Muscle of leg (tissue), 3 donors: ENCODE measurements at regions not wholly inside any gene's neighbourhood (a gene's known extent, or its start where the extent isn't known, plus 50 kb on each side); places are given as distances from the start of the nearest gene placed in this dataset.
"Not testable (repeated sequence)": the region's sequence is repeated elsewhere in the genome, so short reads cannot be mapped to it uniquely, and the experiment has no call there.

Source experiments
- DNase-seq: peaks from one replicate; pipeline ENCODE4 v3.0.0; 2013
- H3K27ac ChIP-seq: one replicate; pipeline ENCODE4 v1.5.1; 2013; ENCODE audit warnings: mild to moderate bottlenecking, low read length, control low read depth
- H3K27me3 ChIP-seq: one replicate; pipeline ENCODE4 v1.6.1; 2013; ENCODE audit warnings: low read length; ENCODE audit not compliant: control insufficient read depth, insufficient read depth
- H3K36me3 ChIP-seq: one replicate; pipeline ENCODE4 v1.6.1; 2013; ENCODE audit warnings: low read length; ENCODE audit not compliant: control insufficient read depth, insufficient read depth
- H3K4me1 ChIP-seq: one replicate; pipeline ENCODE4 v1.6.1; 2013; ENCODE audit warnings: low read length; ENCODE audit not compliant: control insufficient read depth, insufficient read depth
- H3K4me3 ChIP-seq: one replicate; pipeline ENCODE4 v1.5.1; 2013; ENCODE audit warnings: low read length, control low read depth
- H3K9me3 ChIP-seq: replicated peaks from 2 replicates; pipeline ENCODE4 v1.6.1; 2013; ENCODE audit warnings: low read depth, low read length; ENCODE audit not compliant: control insufficient read depth
- WGBS: methylation state at CpG from one replicate; pipeline ENCODE4 v1.1.5; 2013; ENCODE audit warnings: missing lambda C conversion rate; ENCODE audit not compliant: insufficient coverage; 5-methylcytosine and 5-hydroxymethylcytosine counted together

DNA sequence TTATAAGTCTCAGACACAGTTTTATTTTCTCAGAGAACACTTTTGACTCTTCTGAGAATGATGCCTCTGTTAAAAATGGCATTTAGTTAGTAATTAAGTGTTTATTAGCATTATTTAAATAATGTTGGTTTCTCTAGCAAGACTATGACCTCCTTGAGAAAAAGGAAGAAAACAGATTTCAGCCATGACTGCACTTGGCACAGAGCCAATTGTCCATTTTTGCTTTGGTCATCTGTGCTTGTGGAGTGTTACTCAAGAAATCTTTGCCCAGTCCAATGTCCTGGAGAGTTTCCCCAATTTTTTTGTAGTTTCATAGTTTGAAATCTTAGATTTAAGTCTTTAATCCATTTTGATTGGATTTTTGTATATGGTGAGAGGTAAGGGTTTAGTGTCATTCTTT lies 1229.4 kb upstream of the FAM98A start:
- no peak overlapping the region for H3K27ac ChIP-seq
- no peak for DNase-seq
- H3K4me3 ChIP-seq, result no peak overlapping the region
- no peaks in the 10 kb centered on the region for H3K9me3 ChIP-seq
- no peaks in the 10 kb centered on the region for H3K27me3 ChIP-seq
- no peaks in the 10 kb centered on the region for H3K4me1 ChIP-seq
- no peaks in the 10 kb centered on the region for H3K36me3 ChIP-seq

- DNase-seq, result no peak
- Histone ChIP-seq H3K36me3 (no peaks in the 10 kb centered on the region), H3K27ac (no peak overlapping the region), H3K27me3 (no peaks in the 10 kb centered on the region), H3K4me1 (no peaks in the 10 kb centered on the region), H3K4me3 (no peak overlapping the region), H3K9me3 (no peaks in the 10 kb centered on the region)
- no CpG with 5 or more reads among the region's 1 CpG for WGBS
Observed at GRCh38 chr2:34827398-34827797, 1228.3 kb upstream of the FAM98A start.

GRCh38 chr2:34825686-34826085 lies 1226.6 kb upstream of the FAM98A start:
- no peak for DNase-seq
- 60% methylated on average over 1 of the region's 4 CpGs for WGBS
- H3K4me1 ChIP-seq, result no peaks in the 10 kb centered on the region
- no peaks in the 10 kb centered on the region for H3K36me3 ChIP-seq
- no peak overlapping the region for H3K27ac ChIP-seq
- H3K27me3 ChIP-seq, result no peaks in the 10 kb centered on the region
- no peak overlapping the region for H3K4me3 ChIP-seq
- H3K9me3 ChIP-seq, result no peaks in the 10 kb centered on the region

DNA sequence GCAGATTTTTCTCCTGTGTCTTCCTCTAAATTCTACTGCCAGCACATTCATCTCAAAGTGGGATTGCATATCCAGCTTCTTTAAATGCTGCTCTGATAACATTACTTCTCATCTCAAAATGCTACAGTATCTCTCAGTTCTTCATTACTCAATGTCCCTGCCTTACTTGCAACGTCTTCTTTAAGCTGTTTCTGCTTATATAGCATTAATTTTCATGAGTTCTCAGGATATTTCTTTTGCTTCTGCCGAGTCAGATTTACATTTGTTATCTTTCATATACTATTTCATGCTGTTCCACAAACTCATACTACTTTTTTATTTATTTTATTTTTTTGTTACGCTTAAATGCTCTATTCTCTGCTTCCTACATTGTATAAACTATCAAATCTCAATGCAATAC lies 1223.5 kb upstream of the FAM98A start:
- Histone ChIP-seq H3K27me3 (no peaks in the 10 kb centered on the region), H3K4me3 (no peak overlapping the region), H3K4me1 (no peaks in the 10 kb centered on the region), H3K9me3 (no peaks in the 10 kb centered on the region), H3K27ac (no peak overlapping the region), H3K36me3 (no peaks in the 10 kb centered on the region)
- WGBS, result no CpG with 5 or more reads among the region's 3 CpGs
- DNase-seq, result no peak

GRCh38 chr2:34815052-34815741 lies 1216.1 kb upstream of the FAM98A start:
- H3K4me1 ChIP-seq, result no peaks in the 10 kb centered on the region
- H3K27me3 ChIP-seq, result no peaks in the 10 kb centered on the region
- H3K36me3 ChIP-seq, result no peaks in the 10 kb centered on the region
- H3K9me3 ChIP-seq, result no peaks in the 10 kb centered on the region
- H3K4me3 ChIP-seq, result no peak overlapping the region
- no peak overlapping the region for H3K27ac ChIP-seq
- DNase-seq, result no peak
- WGBS, result 100% methylated on average over 1 of the region's 4 CpGs

GRCh38 chr2:34810456-34810855 lies 1211.4 kb upstream of the FAM98A start:
- no peaks in the 10 kb centered on the region for H3K4me1 ChIP-seq
- no peaks in the 10 kb centered on the region for H3K36me3 ChIP-seq
- 33% methylated on average over 1 of the region's 2 CpGs for WGBS
- DNase-seq, result peak; percentile 16
- H3K4me3 ChIP-seq, result no peak overlapping the region
- H3K27me3 ChIP-seq, result no peaks in the 10 kb centered on the region
- no peaks in the 10 kb centered on the region for H3K9me3 ChIP-seq
- H3K27ac ChIP-seq, result no peak overlapping the region

DNA sequence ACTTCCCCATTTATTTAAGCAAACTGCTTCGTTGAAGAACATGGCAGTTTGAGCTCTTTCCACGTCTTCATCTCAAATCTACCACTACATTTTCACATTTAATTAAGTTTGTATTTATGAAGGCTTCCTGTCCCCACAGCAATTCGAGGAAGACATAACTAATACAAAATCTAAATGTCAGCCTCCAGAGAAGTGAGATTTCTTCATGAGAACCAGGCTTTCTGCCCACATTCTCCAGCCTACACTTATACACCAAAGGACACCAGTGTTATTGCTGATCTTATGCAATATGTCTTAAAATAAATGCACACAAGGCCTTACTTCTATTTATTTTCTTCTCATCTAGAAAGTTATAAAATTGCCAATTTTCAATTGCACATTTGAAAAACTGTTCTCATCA lies 1209.3 kb upstream of the FAM98A start:
- no peaks in the 10 kb centered on the region for H3K4me1 ChIP-seq
- no peak overlapping the region for H3K27ac ChIP-seq
- H3K36me3 ChIP-seq, result no peaks in the 10 kb centered on the region
- H3K27me3 ChIP-seq, result no peaks in the 10 kb centered on the region
- no peak for DNase-seq
- no CpG with 5 or more reads among the region's 3 CpGs for WGBS
- H3K4me3 ChIP-seq, result no peak overlapping the region
- H3K9me3 ChIP-seq, result no peaks in the 10 kb centered on the region

DNA sequence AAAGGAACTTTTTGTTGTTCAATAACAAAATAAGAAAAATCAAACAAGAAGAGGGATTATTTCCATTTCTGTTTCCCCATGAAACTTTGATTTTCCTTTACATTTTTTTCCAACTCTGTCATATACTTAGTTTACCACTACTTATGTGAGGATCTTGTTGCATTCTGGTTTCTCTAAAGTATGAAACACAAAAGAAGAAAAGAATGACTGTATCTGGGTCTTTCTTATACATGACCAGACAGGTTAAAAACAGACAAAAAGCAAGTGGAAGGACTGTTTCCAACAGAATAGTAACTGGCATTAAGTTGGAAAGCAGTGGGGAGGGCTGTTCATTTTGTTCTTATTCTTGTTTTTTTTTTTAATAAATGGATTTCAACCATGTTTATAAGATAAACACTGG lies 1207.8 kb upstream of the FAM98A start:
- no peaks in the 10 kb centered on the region for H3K9me3 ChIP-seq
- H3K27me3 ChIP-seq, result no peaks in the 10 kb centered on the region
- H3K27ac ChIP-seq, result no peak overlapping the region
- no peaks in the 10 kb centered on the region for H3K36me3 ChIP-seq
- DNase-seq, result no peak
- H3K4me3 ChIP-seq, result no peak overlapping the region
- no peaks in the 10 kb centered on the region for H3K4me1 ChIP-seq

DNA sequence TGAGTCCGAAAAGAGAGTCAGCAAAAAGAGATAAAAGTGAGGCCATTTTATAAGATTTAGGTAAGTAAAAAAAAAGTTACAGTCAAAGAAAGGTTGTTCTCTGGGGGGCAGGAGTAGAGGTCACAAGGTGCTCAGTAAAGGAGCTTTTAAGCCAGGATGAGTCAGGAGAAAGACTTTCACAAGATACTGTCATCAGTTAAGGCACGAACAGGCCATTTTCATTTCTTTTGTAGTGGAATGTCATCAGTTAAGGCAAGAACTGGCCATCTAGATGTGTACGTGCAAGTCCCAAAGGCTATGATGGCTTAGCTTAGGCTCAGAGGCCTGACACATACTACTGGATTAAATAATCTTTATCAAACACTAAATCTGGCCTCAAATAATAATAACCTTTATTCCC lies 1207.3 kb upstream of the FAM98A start:
- Histone ChIP-seq H3K4me1 (no peaks in the 10 kb centered on the region), H3K4me3 (no peak overlapping the region), H3K27me3 (no peaks in the 10 kb centered on the region), H3K9me3 (no peaks in the 10 kb centered on the region), H3K36me3 (no peaks in the 10 kb centered on the region), H3K27ac (no peak overlapping the region)
- DNase-seq, result no peak
- 84% methylated on average over 3 of the region's 3 CpGs for WGBS

DNA sequence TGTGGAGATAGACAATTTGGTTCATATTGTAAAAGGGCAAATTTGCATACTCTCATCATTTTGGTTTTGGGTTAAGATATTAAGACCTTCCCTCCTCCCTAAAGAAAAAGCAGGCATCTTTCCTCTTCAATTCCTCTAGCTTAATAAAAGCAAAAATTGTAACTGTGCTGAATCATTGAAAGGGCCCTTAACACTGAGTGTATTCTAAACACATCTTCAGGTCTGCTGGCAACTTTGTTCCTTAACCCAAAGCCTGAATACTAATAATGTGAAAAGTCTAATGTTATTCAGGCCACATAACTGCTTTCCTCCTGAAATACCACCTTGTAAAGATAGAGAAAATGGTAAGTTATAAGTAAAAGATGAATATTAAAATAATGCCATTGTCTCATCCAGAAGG lies 1200.5 kb upstream of the FAM98A start:
- H3K9me3 ChIP-seq, result no peaks in the 10 kb centered on the region
- no peaks in the 10 kb centered on the region for H3K4me1 ChIP-seq
- DNase-seq, result no peak
- H3K36me3 ChIP-seq, result no peaks in the 10 kb centered on the region
- no peak overlapping the region for H3K4me3 ChIP-seq
- H3K27me3 ChIP-seq, result no peaks in the 10 kb centered on the region
- no peak overlapping the region for H3K27ac ChIP-seq

DNA sequence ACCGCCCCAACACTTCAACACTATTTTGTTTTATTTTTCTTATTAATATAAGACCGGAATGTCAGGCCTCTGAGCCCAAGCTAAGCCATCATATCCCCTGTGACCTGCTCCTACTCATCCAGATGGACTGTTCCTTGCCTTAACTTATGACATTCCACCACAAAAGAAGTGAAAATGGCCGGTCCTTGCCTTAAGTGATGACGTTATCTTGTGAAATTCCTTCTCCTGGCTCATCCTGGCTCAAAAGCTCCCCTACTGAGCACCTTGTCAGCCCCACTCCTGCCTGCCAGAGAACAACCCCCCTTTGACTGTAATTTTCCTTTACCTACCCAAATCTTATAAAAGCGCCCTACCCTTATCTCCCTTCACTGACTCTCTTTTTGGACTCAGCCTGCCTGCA lies 1196.5 kb upstream of the FAM98A start:
- H3K27me3 ChIP-seq, H3K36me3 ChIP-seq, H3K9me3 ChIP-seq, H3K4me1 ChIP-seq, H3K4me3 ChIP-seq, DNase-seq, H3K27ac ChIP-seq: not testable (repeated sequence)
- 69% methylated on average over 2 of the region's 5 CpGs for WGBS
